Activated CD4-positive, alpha-beta T cell treated with anti-CD3 and anti-CD28 coated beads, Interleukin-2, Interleukin-4, amounts not matched to agents 100 ng/mL and 50 ng/mL, durations not matched to agents 16 hours and 8 hours (primary cell): ENCODE measurements at regions not wholly inside any gene's neighbourhood (a gene's known extent, or its start where the extent isn't known, plus 50 kb on each side); places are given as distances from the start of the nearest gene placed in this dataset.

ENCODE experiments used
- DNase-seq: peaks from one replicate; pipeline ENCODE4 v3.0.0-alpha.2; 2020; ENCODE audit warnings: low spot score

GRCh38 chr4:124178449-124179021 is 534.0 kb downstream of the ANKRD50 start:
- no peak for DNase-seq

GRCh38 chr4:124179506-124180186 is 532.9 kb downstream of the ANKRD50 start:
- no peak for DNase-seq

GRCh38 chr4:124181039-124181438 is 531.5 kb downstream of the ANKRD50 start:
- DNase-seq: no peak

GRCh38 chr4:124183231-124183630 is 529.3 kb downstream of the ANKRD50 start:
- no peak for DNase-seq

- DNase-seq: no peak
Observed at GRCh38 chr4:124183926-124184325, 528.6 kb downstream of the ANKRD50 start.

GRCh38 chr4:124184792-124185191 is 527.7 kb downstream of the ANKRD50 start:
- DNase-seq: no peak

- DNase-seq: no peak
Observed at GRCh38 chr4:124188595-124188994, 523.9 kb downstream of the ANKRD50 start.

GRCh38 chr4:124189545-124189944 is 523.0 kb downstream of the ANKRD50 start:
- DNase-seq: no peak

- DNase-seq: no peak
Observed at GRCh38 chr4:124191329-124191728, 521.2 kb downstream of the ANKRD50 start.

GRCh38 chr4:124192544-124192943 is 520.0 kb downstream of the ANKRD50 start:
- no peak for DNase-seq

GRCh38 chr4:124199185-124199584 is 513.3 kb downstream of the ANKRD50 start:
- DNase-seq: no peak

GRCh38 chr4:124199755-124200154 is 512.8 kb downstream of the ANKRD50 start:
- DNase-seq: no peak

- no peak for DNase-seq
Observed at GRCh38 chr4:124201636-124202035, 510.9 kb downstream of the ANKRD50 start.

GRCh38 chr4:124202099-124202498 is 510.4 kb downstream of the ANKRD50 start:
- no peak for DNase-seq

- DNase-seq: no peak
Observed at GRCh38 chr4:124203613-124204238, 508.8 kb downstream of the ANKRD50 start.

- no peak for DNase-seq
Observed at GRCh38 chr4:124206779-124207605, 505.5 kb downstream of the ANKRD50 start.

- DNase-seq: no peak
Observed at GRCh38 chr4:124209211-124209610, 503.3 kb downstream of the ANKRD50 start.

GRCh38 chr4:124209626-124210025 is 502.9 kb downstream of the ANKRD50 start:
- no peak for DNase-seq

GRCh38 chr4:124210746-124211145 is 501.8 kb downstream of the ANKRD50 start:
- DNase-seq: no peak

- no peak for DNase-seq
Observed at GRCh38 chr4:124212815-124213630, 499.5 kb downstream of the ANKRD50 start.

GRCh38 chr4:124219389-124219788 is 493.1 kb downstream of the ANKRD50 start:
- no peak for DNase-seq

- no peak for DNase-seq
Observed at GRCh38 chr4:124224256-124224655, 488.3 kb downstream of the ANKRD50 start.
